ENCODE measurements at regions not wholly inside any gene's neighbourhood (a gene's known extent, or its start where the extent isn't known, plus 50 kb on each side); places are given as distances from the start of the nearest gene placed in this dataset.

GRCh38 chr20:58577139-58577806 is 62.1 kb upstream of the APCDD1L start:
- TF ChIP-seq POLR2A (IDR thresholded peaks at IDR 0.05): no peak
- TF ChIP-seq, protein P1, sequence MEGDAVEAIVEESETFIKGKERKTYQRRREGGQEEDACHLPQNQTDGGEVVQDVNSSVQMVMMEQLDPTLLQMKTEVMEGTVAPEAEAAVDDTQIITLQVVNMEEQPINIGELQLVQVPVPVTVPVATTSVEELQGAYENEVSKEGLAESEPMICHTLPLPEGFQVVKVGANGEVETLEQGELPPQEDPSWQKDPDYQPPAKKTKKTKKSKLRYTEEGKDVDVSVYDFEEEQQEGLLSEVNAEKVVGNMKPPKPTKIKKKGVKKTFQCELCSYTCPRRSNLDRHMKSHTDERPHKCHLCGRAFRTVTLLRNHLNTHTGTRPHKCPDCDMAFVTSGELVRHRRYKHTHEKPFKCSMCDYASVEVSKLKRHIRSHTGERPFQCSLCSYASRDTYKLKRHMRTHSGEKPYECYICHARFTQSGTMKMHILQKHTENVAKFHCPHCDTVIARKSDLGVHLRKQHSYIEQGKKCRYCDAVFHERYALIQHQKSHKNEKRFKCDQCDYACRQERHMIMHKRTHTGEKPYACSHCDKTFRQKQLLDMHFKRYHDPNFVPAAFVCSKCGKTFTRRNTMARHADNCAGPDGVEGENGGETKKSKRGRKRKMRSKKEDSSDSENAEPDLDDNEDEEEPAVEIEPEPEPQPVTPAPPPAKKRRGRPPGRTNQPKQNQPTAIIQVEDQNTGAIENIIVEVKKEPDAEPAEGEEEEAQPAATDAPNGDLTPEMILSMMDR (IDR thresholded peaks at IDR 0.05): no peak
